HepG2 (cell line): ENCODE measurements at regions not wholly inside any gene's neighbourhood (a gene's known extent, or its start where the extent isn't known, plus 50 kb on each side); places are given as distances from the start of the nearest gene placed in this dataset.

Experiments
- ATAC-seq: fragments of 200-7000 bp; cut with Tn5 transposase; 3 replicates; pipeline ENCODE4 v1.9.1; 2020; ENCODE audit warnings: mild to moderate bottlenecking, moderate library complexity
- BruUV-seq: library from RNA; stranded (reverse); fragments of 400-500 nt; replicated peaks from 2 replicates; lab custom pipeline; 2021; lab: Mats Ljungman, UMichigan
- CTCF ChIA-PET: fragments of 300-600 bp; formaldehyde crosslinking; extraction: SDS; loops from one replicate; lab custom pipeline; 2021; ENCODE audit warnings: low total read pairs, inconsistent platforms, low intra/inter-chr PET ratio; lab: Yijun Ruan, JAX
- POLR2A ChIA-PET: fragments of 350-600 bp; sonication (Branson Sonifier 250); formaldehyde crosslinking; loops from one replicate; lab custom pipeline; 2020; ENCODE audit warnings: antibody characterized with exemption, inconsistent platforms; lab: Yijun Ruan, JAX
- DNase-seq: peaks from one replicate; pipeline ENCODE4 v3.0.0-alpha.2; 2015; ENCODE audit warnings: low spot score
- FAIRE-seq: peaks from 3 replicates; lab custom pipeline; 2011; peaks lifted over from hg19 to GRCh38; lab: Jason Lieb, UNC
- H2AFZ ChIP-seq: one replicate; pipeline ENCODE4 v1.6.1; 2011; ENCODE audit warnings: low read length, inconsistent platforms
- H3K27ac ChIP-seq: fragments of 300-600 bp; 3 replicates; pipeline ENCODE4 v1.8.0; 2011; ENCODE audit warnings: mixed run types, mild to moderate bottlenecking, mixed read lengths, low read length, inconsistent platforms; ENCODE audit not compliant: insufficient read depth; ENCODE audit errors: extremely low read length
- H3K27me3 ChIP-seq, 2 experiments: fragments of 200-600 bp in 1 of 2; 2 replicates in 1 of 2; 3 replicates in 1 of 2; pipeline versions ENCODE4 v1.6.0 to v1.8.0; 2011; ENCODE audit warnings: low read length in 2 of 2, mild to moderate bottlenecking in 2 of 2, moderate library complexity in 2 of 2, inconsistent platforms in 1 of 2; ENCODE audit not compliant: insufficient read depth in 2 of 2, control insufficient read depth in 1 of 2
- H3K36me3 ChIP-seq, 2 experiments: fragments of 200-600 bp in 1 of 2; replicated peaks in 1 of 2; 2 replicates in 1 of 2; 3 replicates in 1 of 2; pipeline versions ENCODE4 v1.5.1 to v1.8.0; 2011; ENCODE audit warnings: low read length in 2 of 2, inconsistent platforms in 1 of 2; ENCODE audit not compliant: insufficient read depth in 2 of 2, control insufficient read depth in 1 of 2
- H3K4me1 ChIP-seq: 2 replicates; pipeline ENCODE4 v1.5.1; 2012; ENCODE audit warnings: low read length, inconsistent platforms; ENCODE audit not compliant: insufficient read depth
- H3K4me2 ChIP-seq: 2 replicates; pipeline ENCODE4 v1.6.0; 2011; ENCODE audit warnings: low read depth, low read length, inconsistent platforms
- H3K4me3 ChIP-seq, 3 experiments: fragments of 200-600 bp in 1 of 3; sonication (generic), shearing (Covaris generic) in 1 of 3; replicated peaks in 1 of 3; 2 replicates each; pipeline ENCODE4 v1.5.1; 2011 to 2016; ENCODE audit warnings: low read length in 3 of 3, inconsistent platforms in 2 of 3, low read depth in 2 of 3, mild to moderate bottlenecking in 2 of 3, control low read depth in 1 of 3, mixed read lengths in 1 of 3; ENCODE audit not compliant: insufficient read depth in 1 of 3
- H3K79me2 ChIP-seq: one replicate; pipeline ENCODE4 v1.6.1; 2011; ENCODE audit warnings: low read length, inconsistent platforms; ENCODE audit not compliant: insufficient read depth
- H3K9ac ChIP-seq: 2 replicates; pipeline ENCODE4 v1.6.0; 2011; ENCODE audit warnings: mild to moderate bottlenecking, low read depth, low read length, inconsistent platforms; ENCODE audit not compliant: insufficient read depth
- H3K9me3 ChIP-seq: 2 replicates; pipeline ENCODE4 v1.5.1; 2012; ENCODE audit warnings: mild to moderate bottlenecking, low read length
- H4K20me1 ChIP-seq: 2 replicates; pipeline ENCODE4 v1.6.0; 2011; ENCODE audit warnings: inconsistent platforms, mild to moderate bottlenecking, low read length, moderate library complexity; ENCODE audit not compliant: insufficient read depth
- DMAP1 ChIP-seq: IDR thresholded peaks from 2 replicates; pipeline ENCODE4 v1.6.1; 2016
- FOXO1 ChIP-seq: sonication (generic); formaldehyde crosslinking; IDR thresholded peaks from 2 replicates; pipeline ENCODE4 v1.4.0; 2020; ENCODE audit warnings: missing genetic modification reagents
- GATAD2A ChIP-seq: IDR thresholded peaks from 2 replicates; pipeline ENCODE4 v1.6.1; 2016
- MTA3 ChIP-seq: sonication (generic); formaldehyde crosslinking; IDR thresholded peaks from 2 replicates; pipeline ENCODE4 v1.4.0; 2020; ENCODE audit warnings: missing genetic modification reagents
- NCOA2 ChIP-seq: sonication (generic); formaldehyde crosslinking; IDR thresholded peaks from 2 replicates; pipeline ENCODE4 v1.8.0; 2022; ENCODE audit warnings: inconsistent platforms
- NFKBIZ ChIP-seq: IDR thresholded peaks from 2 replicates; pipeline ENCODE4 v1.6.1; 2018; ENCODE audit warnings: missing genetic modification reagents, missing compliant biosample characterization
- POLR2G ChIP-seq: fragments of 200-400 bp; formaldehyde crosslinking; IDR thresholded peaks from 2 replicates; pipeline ENCODE4 v1.6.1; 2018; ENCODE audit warnings: mild to moderate bottlenecking, low read depth, low read length, moderate library complexity
- PRDM10 ChIP-seq: sonication (generic); formaldehyde crosslinking; IDR thresholded peaks from 2 replicates; pipeline ENCODE4 v1.4.0; 2020; ENCODE audit warnings: low read depth, missing genetic modification reagents
- RAD21 ChIP-seq: fragments of 450-650 bp; formaldehyde crosslinking; IDR thresholded peaks from 2 replicates; pipeline ENCODE4 v1.5.0; 2020; ENCODE audit warnings: mild to moderate bottlenecking
- RARG ChIP-seq: sonication (generic); formaldehyde crosslinking; IDR thresholded peaks from 2 replicates; pipeline ENCODE4 v1.4.0; 2020; ENCODE audit warnings: low read depth, mild to moderate bottlenecking, missing genetic modification reagents
- SOX5 ChIP-seq: IDR thresholded peaks from 2 replicates; pipeline ENCODE4 v1.6.1; 2016; ENCODE audit warnings: borderline replicate concordance
- SOX6 ChIP-seq, 2 experiments: fragments of 450-650 bp in 1 of 2; sonication (generic) in 1 of 2; formaldehyde crosslinking in 1 of 2; IDR thresholded peaks; 2 replicates each; pipeline versions ENCODE4 v1.4.0 to v1.6.1; 2017 to 2020; ENCODE audit warnings: antibody characterized with exemption in 1 of 2, mild to moderate bottlenecking in 1 of 2, missing genetic modification reagents in 1 of 2
- ZBTB20 ChIP-seq: sonication (generic); formaldehyde crosslinking; IDR thresholded peaks from 2 replicates; pipeline ENCODE4 v1.8.1; 2023; ENCODE audit warnings: missing genetic modification reagents, low read depth, mild to moderate bottlenecking, borderline replicate concordance
- whole genome bisulfite sequencing: methylation state at CpG from one replicate; pipeline ENCODE4 v1.1.6; 2017; ENCODE audit warnings: low lambda C conversion rate; 5-methylcytosine and 5-hydroxymethylcytosine counted together
- in situ Hi-C: cut with HindIII; loops from 2 replicates; pipeline ENCODE4 v1.10.0; 2017; ENCODE audit warnings: low pct_unique_long_range_greater_than_20kb; ENCODE audit not compliant: extremely low pct_ligation_motif_present
- intact Hi-C: fragments of 100-400 bp; cut with micrococcal nuclease; formaldehyde crosslinking; loops from one replicate; pipeline ENCODE4 v1.10.0; 2022; ENCODE audit not compliant: unreplicated experiment
- TF ChIP-seq, protein P1 (sequence below), 2 experiments: sonication (generic) in 1 of 2; formaldehyde crosslinking in 1 of 2; IDR thresholded peaks; 2 replicates each; pipeline versions ENCODE4 v1.4.0 to v1.6.1; 2018 to 2020; ENCODE audit warnings: missing genetic modification reagents in 2 of 2, borderline replicate concordance in 1 of 2, low read depth in 1 of 2, mild to moderate bottlenecking in 1 of 2, missing biosample characterization in 1 of 2
- TF ChIP-seq, protein P2 (sequence below): IDR thresholded peaks from 2 replicates; pipeline ENCODE4 v1.6.1; 2016; ENCODE audit warnings: low read depth

DNA sequence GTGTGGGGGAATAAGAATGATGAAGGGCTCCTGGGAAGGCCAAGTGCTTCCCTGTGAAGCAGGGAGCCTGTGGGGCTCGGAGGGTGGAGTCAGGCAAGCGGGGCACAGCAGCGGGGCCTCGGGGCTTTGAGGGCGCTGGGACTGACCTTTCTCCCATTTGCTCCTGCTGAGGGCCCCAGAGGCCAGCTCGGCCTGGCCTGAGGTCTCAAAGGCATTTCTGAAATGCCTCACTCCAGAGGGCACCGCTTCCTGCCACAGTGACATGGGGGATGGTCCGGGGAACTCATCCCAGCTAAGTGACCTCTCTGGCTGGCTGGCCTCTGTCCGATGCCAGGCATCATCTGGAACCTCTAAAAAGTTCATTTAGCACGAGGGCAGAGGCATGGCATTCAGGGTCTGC, 98.8 kb upstream of the STX18 start:
- peak overlapping the region; percentile 99 for H3K4me2 ChIP-seq
- no peaks in the 10 kb centered on the region for H3K79me2 ChIP-seq
- DNase-seq: peak; percentile 86
- peak overlapping the region; percentile 96 for H3K27ac ChIP-seq
- H3K4me1 ChIP-seq: peaks cover 55% of the 10 kb centered on the region
- H3K9ac ChIP-seq: peak overlapping the region; percentile 81
- CTCF ChIA-PET: interaction anchor here (0.6 to 1.4 kb wide), 2 partner anchors 79 to 240 kb away, joined by 3 read pairs; no protein-coding TSS in a partner anchor
- H2AFZ ChIP-seq: peak overlapping the region; percentile 64
- H3K9me3 ChIP-seq: no peaks in the 10 kb centered on the region
- peak; percentile 94 for ATAC-seq
- H4K20me1 ChIP-seq: no peaks in the 10 kb centered on the region
- no peaks in the 10 kb centered on the region; a peak in 1 of 5 replicates for H3K27me3 ChIP-seq
- 0% methylated on average over 4 of the region's 10 CpGs for WGBS
- H3K36me3 ChIP-seq: no peaks in the 10 kb centered on the region
- intact Hi-C loops: loop anchor here (2.0 to 10.0 kb wide), 4 partner anchors 52 to 218 kb away; partner anchors contain the start of genes MSX1 and STX18
- no TSS peak for BruUV-seq
- peak; percentile 12 for FAIRE-seq
- POLR2A ChIA-PET: interaction anchor here (0.9 to 2.4 kb wide), 6 partner anchors 39 to 221 kb away, joined by 3 to 12 read pairs (median 6); partner anchors contain the start of gene STX18
- in situ Hi-C loops: no loop called here
- peak overlapping the region; percentile 45 to 70 (median 63) for H3K4me3 ChIP-seq
- TF ChIP-seq SOX6 (IDR thresholded peaks at IDR 0.05): no peak
- TF ChIP-seq SOX6 (CRISPR knock-in tag; IDR thresholded peaks at IDR 0.05): peak; percentile 57
- no peak for TF ChIP-seq NFKBIZ (CRISPR knock-in tag)
- peak; percentile 45; the same call in 1 of the 2 replicates for TF ChIP-seq FOXO1 (CRISPR knock-in tag)
- TF ChIP-seq RARG (CRISPR knock-in tag): no peak
- peak; percentile 53 for TF ChIP-seq POLR2G
- TF ChIP-seq GATAD2A (CRISPR knock-in tag): peak; percentile 68; the same call in 1 of the 2 replicates
- TF ChIP-seq SOX5 (CRISPR knock-in tag): peak; percentile 56; the same call in 1 of the 2 replicates
- no peak for TF ChIP-seq PRDM10 (CRISPR knock-in tag)
- TF ChIP-seq MTA3 (CRISPR knock-in tag): no peak
- TF ChIP-seq, protein P1, sequence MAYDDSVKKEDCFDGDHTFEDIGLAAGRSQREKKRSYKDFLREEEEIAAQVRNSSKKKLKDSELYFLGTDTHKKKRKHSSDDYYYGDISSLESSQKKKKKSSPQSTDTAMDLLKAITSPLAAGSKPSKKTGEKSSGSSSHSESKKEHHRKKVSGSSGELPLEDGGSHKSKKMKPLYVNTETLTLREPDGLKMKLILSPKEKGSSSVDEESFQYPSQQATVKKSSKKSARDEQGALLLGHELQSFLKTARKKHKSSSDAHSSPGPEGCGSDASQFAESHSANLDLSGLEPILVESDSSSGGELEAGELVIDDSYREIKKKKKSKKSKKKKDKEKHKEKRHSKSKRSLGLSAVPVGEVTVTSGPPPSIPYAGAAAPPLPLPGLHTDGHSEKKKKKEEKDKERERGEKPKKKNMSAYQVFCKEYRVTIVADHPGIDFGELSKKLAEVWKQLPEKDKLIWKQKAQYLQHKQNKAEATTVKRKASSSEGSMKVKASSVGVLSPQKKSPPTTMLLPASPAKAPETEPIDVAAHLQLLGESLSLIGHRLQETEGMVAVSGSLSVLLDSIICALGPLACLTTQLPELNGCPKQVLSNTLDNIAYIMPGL (CRISPR knock-in tag; IDR thresholded peaks at IDR 0.05; ENCODE audit: borderline replicate concordance in 1 of 2, low read depth in 1 of 2): peak in 1 of 2 experiments; percentile 27; a peak in 1 of 4 replicates
- TF ChIP-seq ZBTB20 (CRISPR knock-in tag): no peak
- peak; percentile 40; the same call in 1 of the 2 replicates for TF ChIP-seq DMAP1 (CRISPR knock-in tag)
- TF ChIP-seq, protein P2, sequence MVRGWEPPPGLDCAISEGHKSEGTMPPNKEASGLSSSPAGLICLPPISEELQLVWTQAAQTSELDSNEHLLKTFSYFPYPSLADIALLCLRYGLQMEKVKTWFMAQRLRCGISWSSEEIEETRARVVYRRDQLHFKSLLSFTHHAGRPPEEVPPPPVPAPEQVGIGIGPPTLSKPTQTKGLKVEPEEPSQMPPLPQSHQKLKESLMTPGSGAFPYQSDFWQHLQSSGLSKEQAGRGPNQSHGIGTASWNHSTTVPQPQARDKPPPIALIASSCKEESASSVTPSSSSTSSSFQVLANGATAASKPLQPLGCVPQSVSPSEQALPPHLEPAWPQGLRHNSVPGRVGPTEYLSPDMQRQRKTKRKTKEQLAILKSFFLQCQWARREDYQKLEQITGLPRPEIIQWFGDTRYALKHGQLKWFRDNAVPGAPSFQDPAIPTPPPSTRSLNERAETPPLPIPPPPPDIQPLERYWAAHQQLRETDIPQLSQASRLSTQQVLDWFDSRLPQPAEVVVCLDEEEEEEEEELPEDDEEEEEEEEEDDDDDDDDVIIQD: peak; percentile 79
- TF ChIP-seq NCOA2 (CRISPR knock-in tag): peak; percentile 82
- TF ChIP-seq RAD21 (CRISPR knock-in tag): peak; percentile 71
